H9 (cell line): ENCODE measurements at regions not wholly inside any gene's neighbourhood (a gene's known extent, or its start where the extent isn't known, plus 50 kb on each side); places are given as distances from the start of the nearest gene placed in this dataset.

Experiments
- DNase-seq: peaks from one replicate; pipeline ENCODE4 v3.0.0-alpha.2; 2017
- H2AFZ ChIP-seq: one replicate; pipeline ENCODE4 v1.6.1; 2013; ENCODE audit warnings: mild to moderate bottlenecking, low read length, control low read depth, moderate library complexity
- H2AK5ac ChIP-seq: 2 replicates; pipeline ENCODE4 v1.6.1; 2013; ENCODE audit warnings: low read length, control low read depth, mixed read lengths; ENCODE audit not compliant: insufficient read length
- H2BK120ac ChIP-seq: one replicate; pipeline ENCODE4 v1.6.1; 2013; ENCODE audit warnings: low read depth, mild to moderate bottlenecking, low read length, control low read depth, inconsistent platforms; ENCODE audit not compliant: poor library complexity, severe bottlenecking
- H2BK12ac ChIP-seq: 2 replicates; pipeline ENCODE4 v1.6.1; 2013; ENCODE audit warnings: low read length, control low read depth, mixed read lengths, low read depth; ENCODE audit not compliant: insufficient read length
- H2BK15ac ChIP-seq: 2 replicates; pipeline ENCODE4 v1.6.1; 2013; ENCODE audit warnings: low read depth, low read length, control low read depth
- H2BK20ac ChIP-seq: one replicate; pipeline ENCODE4 v1.6.1; 2013; ENCODE audit warnings: low read depth, mild to moderate bottlenecking, low read length, control low read depth, inconsistent platforms; ENCODE audit not compliant: poor library complexity, severe bottlenecking
- H2BK5ac ChIP-seq: 2 replicates; pipeline ENCODE4 v1.6.1; 2013; ENCODE audit warnings: low read length, control low read depth, mixed read lengths; ENCODE audit not compliant: insufficient read length
- H3K14ac ChIP-seq: 2 replicates; pipeline ENCODE4 v1.6.1; 2013; ENCODE audit warnings: low read length, control low read depth; ENCODE audit not compliant: insufficient read depth
- H3K18ac ChIP-seq: 2 replicates; pipeline ENCODE4 v1.6.1; 2013; ENCODE audit warnings: low read depth, mild to moderate bottlenecking, mixed read lengths, low read length, control low read depth; ENCODE audit not compliant: insufficient read length
- H3K23ac ChIP-seq: 2 replicates; pipeline ENCODE4 v1.6.1; 2013; ENCODE audit warnings: low read length, control low read depth, mixed read lengths, low read depth; ENCODE audit not compliant: insufficient read length
- H3K23me2 ChIP-seq: 2 replicates; pipeline ENCODE4 v1.6.1; 2013; ENCODE audit warnings: low read depth, mild to moderate bottlenecking, mixed read lengths, low read length, control low read depth; ENCODE audit not compliant: insufficient read length, poor library complexity, severe bottlenecking
- H3K27ac ChIP-seq: 2 replicates; pipeline ENCODE4 v1.5.1; 2013; ENCODE audit warnings: low read length, control low read depth, mixed read lengths, low read depth; ENCODE audit not compliant: insufficient read length
- H3K27me3 ChIP-seq: 2 replicates; pipeline ENCODE4 v1.6.1; 2013; ENCODE audit warnings: low read length, control low read depth, inconsistent platforms; ENCODE audit not compliant: insufficient read depth
- H3K4ac ChIP-seq: 2 replicates; pipeline ENCODE4 v1.6.1; 2013; ENCODE audit warnings: low read depth, mild to moderate bottlenecking, control low read depth, inconsistent platforms, low read length, moderate library complexity
- H3K4me1 ChIP-seq: 2 replicates; pipeline ENCODE4 v1.6.1; 2013; ENCODE audit warnings: low read length, control low read depth, inconsistent platforms; ENCODE audit not compliant: insufficient read depth
- H3K4me2 ChIP-seq: 2 replicates; pipeline ENCODE4 v1.6.1; 2013; ENCODE audit warnings: low read length, control low read depth, mixed read lengths; ENCODE audit not compliant: insufficient read length, insufficient read depth
- H3K56ac ChIP-seq: 2 replicates; pipeline ENCODE4 v1.6.1; 2013; ENCODE audit warnings: low read depth, mild to moderate bottlenecking, mixed read lengths, low read length, control low read depth; ENCODE audit not compliant: insufficient read length
- H3K79me1 ChIP-seq: 2 replicates; pipeline ENCODE4 v1.6.1; 2013; ENCODE audit warnings: low read depth, mild to moderate bottlenecking, moderate library complexity, low read length, control low read depth, inconsistent platforms; ENCODE audit not compliant: insufficient read depth, poor library complexity, severe bottlenecking
- H3K79me2 ChIP-seq: 2 replicates; pipeline ENCODE4 v1.6.1; 2013; ENCODE audit warnings: low read length, control low read depth, inconsistent platforms; ENCODE audit not compliant: insufficient read depth
- H3K9ac ChIP-seq: 2 replicates; pipeline ENCODE4 v1.6.1; 2013; ENCODE audit warnings: low read length, control low read depth, mixed read lengths; ENCODE audit not compliant: insufficient read length; ENCODE audit errors: extremely low read depth
- H3K9me3 ChIP-seq: one replicate; pipeline ENCODE4 v1.6.1; 2013; ENCODE audit warnings: low read depth, low read length, inconsistent platforms; ENCODE audit not compliant: control insufficient read depth
- H3T11ph ChIP-seq: one replicate; pipeline ENCODE4 v1.6.1; 2013; ENCODE audit warnings: mild to moderate bottlenecking, low read length, control low read depth, inconsistent platforms
- H4K20me1 ChIP-seq: one replicate; pipeline ENCODE4 v1.6.1; 2013; ENCODE audit not compliant: control insufficient read depth, insufficient read length, insufficient read depth
- H4K5ac ChIP-seq: 2 replicates; pipeline ENCODE4 v1.6.1; 2013; ENCODE audit warnings: low read depth, mild to moderate bottlenecking, mixed read lengths, low read length, control low read depth; ENCODE audit not compliant: insufficient read length
- H4K8ac ChIP-seq: replicated peaks from 2 replicates; pipeline ENCODE4 v1.6.1; 2013; ENCODE audit warnings: low read length, control low read depth, mixed read lengths, low read depth; ENCODE audit not compliant: insufficient read length
- H4K91ac ChIP-seq: 2 replicates; pipeline ENCODE4 v1.6.1; 2013; ENCODE audit warnings: low read depth, mild to moderate bottlenecking, moderate library complexity, mixed read lengths, low read length, control low read depth; ENCODE audit not compliant: insufficient read length
- H3K27ac Mint-ChIP-seq, 3 experiments: 2 replicates in 2 of 3; 3 replicates in 1 of 3; pipeline ENCODE4 v1.8.0; 2020 to 2021; ENCODE audit warnings: mixed read lengths in 3 of 3, mild to moderate bottlenecking in 1 of 3, moderate library complexity in 1 of 3
- H3K27me3 Mint-ChIP-seq: 2 replicates; pipeline ENCODE4 v1.8.0; 2021; ENCODE audit warnings: low read depth, mild to moderate bottlenecking, moderate library complexity, mixed read lengths
- H3K36me3 Mint-ChIP-seq, 3 experiments: 2 replicates in 2 of 3; 3 replicates in 1 of 3; pipeline ENCODE4 v1.8.0; 2020 to 2021; ENCODE audit warnings: low read depth in 3 of 3, mixed read lengths in 3 of 3; ENCODE audit not compliant: insufficient read depth in 1 of 3
- H3K4me1 Mint-ChIP-seq, 2 experiments: 2 replicates each; pipeline ENCODE4 v1.8.0; 2020; ENCODE audit warnings: mixed read lengths in 2 of 2
- H3K4me3 Mint-ChIP-seq, 2 experiments: 2 replicates in 1 of 2; 3 replicates in 1 of 2; pipeline ENCODE4 v1.8.0; 2020 to 2021; ENCODE audit warnings: mild to moderate bottlenecking in 2 of 2, mixed read lengths in 2 of 2, moderate library complexity in 1 of 2
- H3K9me3 Mint-ChIP-seq, 2 experiments: 2 replicates in 1 of 2; 3 replicates in 1 of 2; pipeline ENCODE4 v1.8.0; 2020; ENCODE audit warnings: mild to moderate bottlenecking in 2 of 2, mixed read lengths in 2 of 2, moderate library complexity in 1 of 2
- WGBS: extraction: QIAGEN DNeasy Blood & Tissue Kit; methylation state at CpG from one replicate; pipeline ENCODE4 v1.1.7; 2013; ENCODE audit warnings: missing lambda C conversion rate, low lambda C conversion rate, mixed read lengths; ENCODE audit not compliant: insufficient read length; ENCODE audit errors: extremely low coverage; 5-methylcytosine and 5-hydroxymethylcytosine counted together
- TF ChIP-seq, protein P1 (sequence below): fragments of 200-600 bp; sonication (generic); conservative IDR thresholded peaks from 3 replicates; pipeline ENCODE4 v1.8.0; 2021; ENCODE audit warnings: antibody characterized with exemption, mild to moderate bottlenecking

DNA sequence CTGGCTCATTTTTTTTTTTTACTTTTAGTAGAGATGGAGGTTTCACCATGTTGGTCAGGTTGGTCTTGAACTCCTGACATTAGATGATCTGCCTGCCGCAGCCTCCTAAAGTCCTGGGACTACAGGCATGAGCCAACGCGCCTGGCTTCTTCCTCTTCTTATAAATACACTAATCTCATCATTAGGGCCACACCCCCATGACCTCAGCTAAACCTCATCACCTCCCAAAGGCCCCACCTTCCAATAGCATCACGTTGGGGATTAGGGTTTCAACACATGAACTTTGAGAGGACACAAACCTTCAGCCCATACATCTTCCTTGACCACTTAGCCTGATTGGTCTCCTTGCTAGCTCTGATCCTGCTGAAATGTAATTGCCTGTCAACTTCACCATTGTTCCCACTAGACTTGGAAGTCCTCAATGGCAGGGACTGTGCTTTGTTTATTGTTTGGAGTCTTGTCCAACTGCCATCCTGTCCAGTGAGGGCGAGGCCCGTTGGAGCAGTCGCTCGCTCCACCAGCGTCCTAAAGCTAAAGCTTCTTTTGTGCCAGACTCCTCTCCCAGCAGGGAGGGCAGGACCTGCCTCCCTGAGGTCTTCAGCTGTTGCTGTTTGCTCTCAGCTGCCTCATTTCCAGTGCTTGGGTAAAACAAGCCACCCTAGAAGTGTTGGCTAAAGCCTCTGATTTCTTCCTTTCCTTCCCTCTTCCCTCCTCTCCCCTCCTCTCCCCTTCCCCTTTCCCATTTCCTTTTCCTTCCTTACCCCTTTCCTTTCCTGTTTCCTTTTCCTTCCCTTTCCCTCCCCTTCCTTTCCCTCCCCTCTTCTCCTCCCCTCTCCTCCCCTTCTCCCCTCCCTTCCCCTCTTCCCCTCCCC, 85.3 kb downstream of the HAPSTR1 start:
- H2AFZ ChIP-seq = no peak overlapping the region
- no peak overlapping the region for H2BK120ac ChIP-seq
- H3T11ph ChIP-seq = no peak overlapping the region
- H3K56ac ChIP-seq = no peak overlapping the region
- TF ChIP-seq, protein P1, sequence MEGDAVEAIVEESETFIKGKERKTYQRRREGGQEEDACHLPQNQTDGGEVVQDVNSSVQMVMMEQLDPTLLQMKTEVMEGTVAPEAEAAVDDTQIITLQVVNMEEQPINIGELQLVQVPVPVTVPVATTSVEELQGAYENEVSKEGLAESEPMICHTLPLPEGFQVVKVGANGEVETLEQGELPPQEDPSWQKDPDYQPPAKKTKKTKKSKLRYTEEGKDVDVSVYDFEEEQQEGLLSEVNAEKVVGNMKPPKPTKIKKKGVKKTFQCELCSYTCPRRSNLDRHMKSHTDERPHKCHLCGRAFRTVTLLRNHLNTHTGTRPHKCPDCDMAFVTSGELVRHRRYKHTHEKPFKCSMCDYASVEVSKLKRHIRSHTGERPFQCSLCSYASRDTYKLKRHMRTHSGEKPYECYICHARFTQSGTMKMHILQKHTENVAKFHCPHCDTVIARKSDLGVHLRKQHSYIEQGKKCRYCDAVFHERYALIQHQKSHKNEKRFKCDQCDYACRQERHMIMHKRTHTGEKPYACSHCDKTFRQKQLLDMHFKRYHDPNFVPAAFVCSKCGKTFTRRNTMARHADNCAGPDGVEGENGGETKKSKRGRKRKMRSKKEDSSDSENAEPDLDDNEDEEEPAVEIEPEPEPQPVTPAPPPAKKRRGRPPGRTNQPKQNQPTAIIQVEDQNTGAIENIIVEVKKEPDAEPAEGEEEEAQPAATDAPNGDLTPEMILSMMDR = no peak
- Mint-ChIP-seq H3K4me3 (no peak overlapping the region), H3K27ac (no peak overlapping the region), H3K27me3 (peaks cover 3% of the 10 kb centered on the region), H3K4me1 (peaks cover 0 to 3% of the 10 kb centered on the region in 2 experiments; a peak in 1 of 4 replicates), H3K9me3 (no peaks in the 10 kb centered on the region; a peak in 1 of 5 replicates), H3K36me3 (no peaks in the 10 kb centered on the region; a peak in 1 of 7 replicates)
- no peaks in the 10 kb centered on the region for H3K27me3 ChIP-seq
- H2AK5ac ChIP-seq = no peak overlapping the region
- no peak for DNase-seq
- no peak overlapping the region for H3K27ac ChIP-seq
- H3K9me3 ChIP-seq = no peaks in the 10 kb centered on the region
- H2BK20ac ChIP-seq = no peak overlapping the region
- H2BK12ac ChIP-seq = no peak overlapping the region
- WGBS = no CpG with 5 or more reads among the region's 9 CpGs
- no peaks in the 10 kb centered on the region for H3K23me2 ChIP-seq
- H3K4me2 ChIP-seq = no peak overlapping the region
- no peaks in the 10 kb centered on the region for H4K20me1 ChIP-seq
- H3K14ac ChIP-seq = no peak overlapping the region
- no peaks in the 10 kb centered on the region for H3K79me2 ChIP-seq
- no peak overlapping the region for H4K8ac ChIP-seq
- no peak overlapping the region for H3K23ac ChIP-seq
- H3K4ac ChIP-seq = no peak overlapping the region
- H3K9ac ChIP-seq = no peak overlapping the region
- no peak overlapping the region for H3K18ac ChIP-seq
- no peaks in the 10 kb centered on the region for H3K79me1 ChIP-seq
- H4K91ac ChIP-seq = no peak overlapping the region
- H3K4me1 ChIP-seq = no peaks in the 10 kb centered on the region
- no peak overlapping the region for H2BK5ac ChIP-seq
- H2BK15ac ChIP-seq = no peak overlapping the region
- no peak overlapping the region for H4K5ac ChIP-seq
